NOMO-1 treated with DMSO at 0.1 percent for 48 hours (cell line): ENCODE measurements at regions not wholly inside any gene's neighbourhood (a gene's known extent, or its start where the extent isn't known, plus 50 kb on each side); places are given as distances from the start of the nearest gene placed in this dataset.

Experiments used
- DNase-seq: peaks from one replicate; lab custom pipeline; 2025; ENCODE audit not compliant: unreplicated experiment; lab: John Stamatoyannopoulos, UW

GRCh38 chr7:106196460-106197021 is 84.4 kb upstream of the SYPL1 start:
- no peak for DNase-seq

- DNase-seq = no peak
These were observed 81.5 kb upstream of the SYPL1 start for GRCh38 chr7:106193661-106194060.

- no peak for DNase-seq
These were observed 78.6 kb upstream of the SYPL1 start for GRCh38 chr7:106190589-106191330.

- no peak for DNase-seq
These were observed 75.7 kb upstream of the SYPL1 start for GRCh38 chr7:106187613-106188350.

GRCh38 chr7:106185719-106186118 is 73.6 kb upstream of the SYPL1 start:
- no peak for DNase-seq

GRCh38 chr7:106183952-106184351 is 71.8 kb upstream of the SYPL1 start:
- no peak for DNase-seq

GRCh38 chr7:106182904-106183303 is 70.8 kb upstream of the SYPL1 start:
- DNase-seq = no peak

- no peak for DNase-seq
These were observed 69.7 kb upstream of the SYPL1 start for GRCh38 chr7:106181658-106182265.

GRCh38 chr7:106180721-106181120 is 68.6 kb upstream of the SYPL1 start:
- DNase-seq = no peak

- DNase-seq = no peak
These were observed 67.1 kb upstream of the SYPL1 start for GRCh38 chr7:106179256-106179655.

- DNase-seq = no peak
These were observed 66.6 kb upstream of the SYPL1 start for GRCh38 chr7:106178593-106179134.

- no peak for DNase-seq
These were observed 65.9 kb upstream of the SYPL1 start for GRCh38 chr7:106177738-106178592.

- no peak for DNase-seq
These were observed 65.2 kb upstream of the SYPL1 start for GRCh38 chr7:106177300-106177690.

- DNase-seq = no peak
These were observed 64.5 kb upstream of the SYPL1 start for GRCh38 chr7:106176414-106177299.

- DNase-seq = no peak
These were observed 63.4 kb upstream of the SYPL1 start for GRCh38 chr7:106175507-106175906.

GRCh38 chr7:106170651-106171050 is 58.5 kb upstream of the SYPL1 start:
- DNase-seq = no peak

- DNase-seq = no peak
These were observed 57.9 kb upstream of the SYPL1 start for GRCh38 chr7:106169821-106170610.

GRCh38 chr7:106167439-106168136 is 55.5 kb upstream of the SYPL1 start:
- peak; percentile 8 for DNase-seq
